Endothelial cell of umbilical vein (primary cell): ENCODE measurements at regions not wholly inside any gene's neighbourhood (a gene's known extent, or its start where the extent isn't known, plus 50 kb on each side); places are given as distances from the start of the nearest gene placed in this dataset.

Experiments
- CTCF ChIP-seq, 2 donors: IDR thresholded peaks; 1 replicate in 1 of 2; 2 replicates in 1 of 2; pipeline ENCODE4 v1.5.1; 2011; ENCODE audit warnings: low read length in 2 of 2, mild to moderate bottlenecking in 2 of 2, moderate library complexity in 2 of 2, control low read depth in 1 of 2, inconsistent platforms in 1 of 2, low read depth in 1 of 2; ENCODE audit not compliant: insufficient read depth in 1 of 2; ENCODE audit errors: extremely low read depth in 1 of 2
- EZH2 ChIP-seq: IDR thresholded peaks from 2 replicates; pipeline ENCODE4 v1.6.1; 2012; ENCODE audit warnings: borderline replicate concordance, low read depth, mild to moderate bottlenecking, moderate library complexity, low read length, inconsistent platforms; ENCODE audit not compliant: severe bottlenecking
- MAX ChIP-seq: IDR thresholded peaks from 2 replicates; pipeline ENCODE4 v1.6.1; 2011; ENCODE audit not compliant: insufficient read depth, insufficient read length
- POLR2AphosphoS5 ChIP-seq: IDR thresholded peaks from 2 replicates; pipeline ENCODE4 v1.6.1; 2012; ENCODE audit warnings: low read depth, mild to moderate bottlenecking, control low read depth, low read length, moderate library complexity; ENCODE audit not compliant: insufficient read depth

- TF ChIP-seq POLR2AphosphoS5 (no peak), EZH2 (no peak), CTCF (IDR thresholded peaks at IDR 0.05; ENCODE audit: extremely low read depth in 1 of 2, insufficient read depth in 1 of 2, low read depth in 1 of 2, low read length in 2 of 2) (no peak), MAX (no peak)
Measured at GRCh38 chr3:81029861-81030260, 731.6 kb downstream of the GBE1 start.
